ENCODE measurements at regions not wholly inside any gene's neighbourhood (a gene's known extent, or its start where the extent isn't known, plus 50 kb on each side); places are given as distances from the start of the nearest gene placed in this dataset.

DNA sequence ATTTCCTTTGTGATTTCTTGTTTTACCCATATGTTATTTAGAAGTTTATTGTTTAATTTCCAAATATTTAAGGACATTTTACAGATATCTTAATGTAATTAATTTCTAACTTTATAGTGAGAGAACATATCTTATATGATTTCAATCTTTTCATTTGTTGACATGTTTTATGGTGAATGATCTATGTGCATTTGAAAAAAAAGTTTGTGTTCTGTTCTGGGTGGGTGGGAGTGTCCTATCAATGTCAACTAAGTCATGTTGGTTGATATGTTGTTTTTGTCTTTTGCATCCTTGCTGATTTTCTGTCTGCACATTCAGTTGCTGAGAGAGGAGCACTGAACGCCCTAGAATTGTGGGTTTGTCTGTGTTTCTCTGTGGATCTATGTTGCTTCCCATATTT lies 50.3 kb upstream of the CBFA2T3 start:
- peak overlapping the region; percentile 37 for H3K27ac Mint-ChIP-seq
- DNase-seq (ENCODE audit: low spot score): no peak
- no peak overlapping the region for H3K4me3 Mint-ChIP-seq
- intact Hi-C loops (cut with micrococcal nuclease): loop anchor here (10.0 kb wide), 1 partner anchor 188 kb away; the partner anchor contains the start of gene ZNF778
- peaks cover 21% of the 10 kb centered on the region for H3K36me3 Mint-ChIP-seq (ENCODE audit: low read depth)
- peaks cover 46% of the 10 kb centered on the region for H3K9me3 Mint-ChIP-seq
- no peaks in the 10 kb centered on the region for H3K27me3 Mint-ChIP-seq (ENCODE audit: insufficient read depth)
- H3K4me1 Mint-ChIP-seq (ENCODE audit: low read depth): peaks cover 47% of the 10 kb centered on the region

DNA sequence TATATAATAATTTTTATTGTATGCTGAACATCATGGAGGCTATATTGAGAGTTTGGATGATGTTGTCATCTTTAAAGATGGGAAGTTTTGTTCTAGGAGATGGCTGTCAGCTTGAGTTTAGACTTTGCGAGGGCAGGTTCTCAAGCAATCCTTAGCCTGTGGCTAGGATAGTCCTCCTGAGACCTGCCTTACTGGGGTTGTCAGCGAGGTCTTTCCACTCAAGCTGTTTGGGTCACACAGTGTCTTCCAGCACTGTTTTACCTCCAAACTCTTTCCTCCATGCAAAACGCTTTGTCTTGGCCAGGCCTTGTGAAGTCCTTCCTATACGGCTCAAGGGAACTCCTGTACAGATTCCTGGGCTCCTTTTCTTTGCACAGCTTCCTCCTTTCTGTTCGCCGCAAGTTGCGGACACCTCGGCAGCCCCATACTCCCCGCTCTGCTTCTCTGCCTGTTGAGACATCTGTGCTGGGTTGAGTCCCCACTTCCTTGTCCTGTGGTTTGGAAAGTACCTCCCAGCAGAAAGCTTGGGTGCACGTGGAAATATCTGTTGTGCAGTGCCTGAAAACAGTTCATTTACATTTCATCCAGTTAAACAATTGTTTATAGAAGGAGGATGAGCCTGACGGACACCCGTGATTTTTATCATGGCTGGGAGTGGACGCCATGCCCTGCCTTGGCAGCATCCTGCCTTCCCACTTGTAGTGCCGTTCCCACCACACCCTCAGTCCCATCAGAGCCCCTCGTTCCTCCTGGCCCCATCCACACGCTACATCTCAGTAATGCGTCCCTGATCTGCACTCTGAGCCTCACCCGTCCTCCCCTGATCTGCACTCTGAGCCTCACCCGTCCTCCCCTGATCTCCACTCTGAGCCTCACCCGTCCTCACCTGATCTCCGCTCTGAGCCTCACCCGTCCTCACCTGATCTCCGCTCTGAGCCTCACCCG lies 55.0 kb upstream of the CBFA2T3 start:
- Mint-ChIP-seq H3K36me3 (ENCODE audit: low read depth) (peaks cover 9% of the 10 kb centered on the region), H3K27me3 (ENCODE audit: insufficient read depth) (peaks cover 2% of the 10 kb centered on the region), H3K27ac (peak overlapping the region; percentile 61), H3K4me3 (peak overlapping the region; percentile 38), H3K9me3 (peaks cover 22% of the 10 kb centered on the region), H3K4me1 (ENCODE audit: low read depth) (peaks cover 40% of the 10 kb centered on the region)
- intact Hi-C loops (cut with micrococcal nuclease): no loop called here
- DNase-seq (ENCODE audit: low spot score): peak; percentile 76

DNA sequence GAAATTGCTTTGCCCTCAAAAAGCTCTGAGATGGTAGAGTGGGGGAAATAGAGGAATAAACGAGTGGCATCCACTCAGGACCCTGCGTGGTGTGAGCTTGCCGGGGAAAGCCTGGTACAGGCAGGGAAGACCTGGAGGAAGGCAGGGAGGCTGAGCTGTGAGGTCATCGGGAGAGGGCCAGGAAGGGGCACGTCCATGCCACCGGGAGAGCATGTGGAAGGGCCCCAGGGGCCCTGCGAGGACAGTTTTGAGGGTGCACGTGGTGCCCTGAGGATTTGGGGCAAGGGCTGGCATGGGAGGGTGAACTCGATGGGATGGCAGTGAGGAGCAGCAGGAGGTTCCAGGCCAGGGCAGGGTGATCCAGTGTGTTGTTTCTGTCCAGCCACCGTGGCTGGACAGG lies 56.3 kb upstream of the CBFA2T3 start:
- Mint-ChIP-seq H3K27ac (peak overlapping the region; percentile 52), H3K27me3 (ENCODE audit: insufficient read depth) (peaks cover 5% of the 10 kb centered on the region), H3K9me3 (peaks cover 12% of the 10 kb centered on the region), H3K4me1 (ENCODE audit: low read depth) (peaks cover 33% of the 10 kb centered on the region), H3K36me3 (ENCODE audit: low read depth) (peaks cover 3% of the 10 kb centered on the region), H3K4me3 (no peak overlapping the region)
- no peak for DNase-seq (ENCODE audit: low spot score)
- intact Hi-C loops (cut with micrococcal nuclease): no loop called here

DNA sequence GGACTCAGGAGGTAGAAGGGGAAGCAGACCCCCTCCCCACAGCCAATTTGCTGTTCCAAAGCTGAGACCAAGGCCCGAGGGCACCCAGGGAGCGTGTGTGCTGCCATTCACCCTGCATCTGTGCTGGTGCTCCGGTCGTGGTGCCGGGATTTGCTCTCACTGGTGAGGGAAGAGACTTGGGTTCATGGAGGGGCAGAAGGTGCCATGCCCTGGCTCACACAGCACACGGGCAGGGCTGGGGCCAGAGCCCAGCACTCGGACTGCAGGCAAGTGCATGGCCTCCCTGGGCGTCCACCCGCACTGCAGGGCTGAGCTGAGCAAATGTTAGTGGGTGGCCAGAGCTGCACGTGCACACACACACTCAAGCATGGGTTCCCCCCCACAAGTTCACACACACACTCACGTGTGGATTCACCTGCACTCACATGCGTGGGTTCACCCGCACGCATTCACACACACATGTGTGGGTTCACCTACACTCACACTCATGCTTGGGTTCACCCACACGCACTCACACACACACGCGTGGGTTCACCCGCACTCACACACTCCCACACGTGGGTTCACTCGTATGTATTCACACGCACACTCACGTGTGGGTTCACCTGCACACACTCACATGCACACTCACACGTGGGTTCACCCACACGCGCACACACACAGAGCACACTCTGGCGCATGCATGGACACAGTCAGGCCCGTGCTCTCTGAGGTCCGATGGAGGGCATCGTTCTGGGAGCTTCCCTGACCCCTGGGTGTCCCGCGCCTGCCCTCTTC lies 57.0 kb upstream of the CBFA2T3 start:
- Mint-ChIP-seq H3K27ac (peak overlapping the region; percentile 52), H3K4me3 (no peak overlapping the region), H3K9me3 (peaks cover 12% of the 10 kb centered on the region), H3K4me1 (ENCODE audit: low read depth) (peaks cover 33% of the 10 kb centered on the region), H3K27me3 (ENCODE audit: insufficient read depth) (peaks cover 5% of the 10 kb centered on the region), H3K36me3 (ENCODE audit: low read depth) (peaks cover 3% of the 10 kb centered on the region)
- intact Hi-C loops (cut with micrococcal nuclease): no loop called here
- no peak for DNase-seq (ENCODE audit: low spot score)

DNA sequence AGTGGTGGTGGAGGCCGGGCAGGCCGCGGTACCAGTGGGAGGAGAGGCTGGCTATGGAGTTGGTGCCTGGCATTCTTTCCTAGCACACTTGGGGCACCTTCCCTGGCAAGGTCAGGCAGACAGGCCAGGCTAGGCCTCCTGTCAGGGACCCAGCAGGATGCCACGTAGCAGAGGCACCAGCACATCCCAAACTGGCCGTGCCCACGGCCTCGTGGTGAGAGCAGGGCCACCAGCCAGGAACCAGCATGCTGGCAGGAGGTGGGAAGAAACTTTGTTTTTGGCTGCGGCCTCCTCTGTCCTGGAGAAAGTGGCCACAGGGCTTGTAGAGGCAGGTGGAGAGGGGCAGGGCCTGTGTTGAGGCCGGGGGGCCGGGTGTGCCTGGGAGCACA lies 57.6 kb upstream of the CBFA2T3 start:
- Mint-ChIP-seq H3K4me1 (ENCODE audit: low read depth) (peaks cover 33% of the 10 kb centered on the region), H3K27ac (no peak overlapping the region), H3K36me3 (ENCODE audit: low read depth) (peaks cover 3% of the 10 kb centered on the region), H3K4me3 (no peak overlapping the region), H3K9me3 (peaks cover 12% of the 10 kb centered on the region), H3K27me3 (ENCODE audit: insufficient read depth) (peaks cover 5% of the 10 kb centered on the region)
- intact Hi-C loops (cut with micrococcal nuclease): no loop called here
- DNase-seq (ENCODE audit: low spot score): no peak

DNA sequence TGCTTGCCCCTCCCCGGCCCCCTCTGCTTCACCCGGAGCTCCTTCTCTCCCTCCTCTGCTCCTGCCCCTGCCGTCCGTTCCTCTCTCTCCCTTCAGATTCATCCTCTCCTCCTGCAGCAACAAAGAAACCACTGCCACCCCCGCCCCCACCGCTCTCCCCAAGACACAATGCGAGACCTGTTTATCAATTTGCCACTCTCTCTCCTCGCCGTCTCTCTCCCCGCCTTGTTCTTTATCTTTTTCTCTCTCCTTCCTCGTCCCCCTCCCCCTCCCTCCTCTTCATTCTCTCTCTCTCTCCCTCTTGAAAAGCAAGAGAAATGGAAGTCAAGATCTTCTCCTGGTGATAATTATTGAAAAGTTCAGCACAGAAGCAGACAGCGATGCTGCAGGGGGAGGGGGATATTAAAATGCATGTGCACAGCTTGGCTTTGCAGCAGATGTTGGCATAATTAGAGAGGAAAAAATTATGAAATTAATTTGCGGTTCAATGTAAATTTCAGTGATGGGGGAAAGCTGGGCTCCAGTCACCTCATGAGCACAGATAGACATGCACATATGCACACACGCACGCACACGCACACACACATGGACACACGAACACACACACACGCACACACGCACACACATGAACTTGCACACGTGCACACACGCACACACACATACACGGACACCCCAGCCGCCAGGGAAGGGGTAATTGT lies 58.1 kb upstream of the CBFA2T3 start:
- Mint-ChIP-seq H3K4me3 (no peak overlapping the region), H3K27ac (no peak overlapping the region), H3K9me3 (peaks cover 12% of the 10 kb centered on the region), H3K36me3 (ENCODE audit: low read depth) (peaks cover 3% of the 10 kb centered on the region), H3K4me1 (ENCODE audit: low read depth) (peaks cover 33% of the 10 kb centered on the region), H3K27me3 (ENCODE audit: insufficient read depth) (peaks cover 7% of the 10 kb centered on the region)
- intact Hi-C loops (cut with micrococcal nuclease): no loop called here
- DNase-seq (ENCODE audit: low spot score): no peak

DNA sequence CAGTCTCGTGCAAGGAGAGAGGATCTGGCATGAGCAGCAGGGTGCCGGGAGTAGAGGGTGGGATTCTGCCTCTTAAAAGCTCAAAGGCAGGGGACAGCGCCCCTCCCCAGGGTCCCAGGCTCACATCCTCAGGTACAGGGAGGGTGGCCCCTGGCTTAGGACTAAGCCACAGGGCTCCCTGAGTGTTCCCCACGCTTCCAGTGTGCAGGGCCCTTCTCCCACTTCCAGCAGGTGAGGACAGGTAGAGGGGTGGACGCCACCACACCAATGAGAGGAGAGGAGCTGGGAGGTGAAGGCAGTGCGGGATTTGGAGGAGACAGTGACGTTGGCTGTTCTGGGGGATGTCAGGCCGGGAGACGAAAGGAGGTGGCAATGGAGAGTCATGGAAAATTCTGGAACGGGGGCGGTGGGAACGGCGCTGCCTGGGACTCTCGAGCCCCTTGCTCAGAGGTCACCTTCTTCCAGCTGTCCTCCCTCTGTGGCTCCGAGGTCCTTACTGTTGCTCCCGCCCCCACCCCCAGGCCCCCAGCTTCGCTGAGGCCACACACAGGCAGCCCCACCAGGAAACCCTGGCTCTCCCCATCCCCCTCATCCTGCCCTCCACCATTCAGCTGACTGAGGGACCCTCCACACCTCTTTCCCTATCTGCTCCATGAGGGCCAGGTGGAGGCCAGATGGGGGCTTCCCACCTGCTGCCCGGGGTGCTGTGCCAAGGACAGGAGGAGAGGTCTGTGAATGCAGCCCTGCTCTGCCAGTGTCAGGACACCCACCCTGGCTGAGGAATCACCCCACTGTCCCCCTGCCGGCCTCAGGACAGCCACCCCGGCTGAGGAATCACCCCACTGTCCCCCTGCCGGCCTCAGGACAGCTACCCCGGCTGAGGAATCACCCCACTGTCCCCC lies 57.7 kb upstream of the ACSF3 start:
- H3K4me3 Mint-ChIP-seq: no peak overlapping the region
- peaks cover 7% of the 10 kb centered on the region for H3K27me3 Mint-ChIP-seq (ENCODE audit: insufficient read depth)
- intact Hi-C loops (cut with micrococcal nuclease): loop anchor here (2.0 kb wide), 1 partner anchor 27 kb away; no protein-coding TSS in a partner anchor
- H3K4me1 Mint-ChIP-seq (ENCODE audit: low read depth): peaks cover 29% of the 10 kb centered on the region
- H3K9me3 Mint-ChIP-seq: peaks cover 9% of the 10 kb centered on the region
- H3K27ac Mint-ChIP-seq: no peak overlapping the region
- peaks cover under 1% of the 10 kb centered on the region for H3K36me3 Mint-ChIP-seq (ENCODE audit: low read depth)
- no peak for DNase-seq (ENCODE audit: low spot score)

DNA sequence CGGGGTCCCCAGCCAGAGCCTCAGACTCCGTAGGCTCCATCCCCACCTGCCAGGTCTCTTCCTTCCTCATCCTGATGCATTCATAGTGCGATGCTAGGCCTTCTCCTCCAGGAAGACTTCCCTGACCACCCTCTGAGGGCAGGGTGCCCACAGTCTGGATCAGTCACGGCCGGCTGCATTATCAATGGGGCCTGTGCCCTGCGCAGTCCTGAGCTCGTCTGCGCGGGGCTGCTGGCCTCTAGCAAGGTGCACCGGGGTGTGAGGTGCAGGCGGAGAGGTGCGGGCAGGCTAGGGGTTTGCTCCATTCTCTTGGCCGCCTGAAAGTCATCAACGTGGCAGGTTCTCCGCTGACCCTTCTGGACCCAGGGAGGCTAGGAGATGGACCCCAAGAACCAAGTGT lies 56.9 kb upstream of the ACSF3 start:
- Mint-ChIP-seq H3K4me1 (ENCODE audit: low read depth) (peaks cover 22% of the 10 kb centered on the region), H3K9me3 (peaks cover 4% of the 10 kb centered on the region), H3K27me3 (ENCODE audit: insufficient read depth) (peaks cover 7% of the 10 kb centered on the region), H3K4me3 (no peak overlapping the region), H3K36me3 (ENCODE audit: low read depth) (no peaks in the 10 kb centered on the region), H3K27ac (no peak overlapping the region)
- DNase-seq (ENCODE audit: low spot score): no peak
- intact Hi-C loops (cut with micrococcal nuclease): loop anchor here (2.0 kb wide), 1 partner anchor 28 kb away; no protein-coding TSS in a partner anchor

DNA sequence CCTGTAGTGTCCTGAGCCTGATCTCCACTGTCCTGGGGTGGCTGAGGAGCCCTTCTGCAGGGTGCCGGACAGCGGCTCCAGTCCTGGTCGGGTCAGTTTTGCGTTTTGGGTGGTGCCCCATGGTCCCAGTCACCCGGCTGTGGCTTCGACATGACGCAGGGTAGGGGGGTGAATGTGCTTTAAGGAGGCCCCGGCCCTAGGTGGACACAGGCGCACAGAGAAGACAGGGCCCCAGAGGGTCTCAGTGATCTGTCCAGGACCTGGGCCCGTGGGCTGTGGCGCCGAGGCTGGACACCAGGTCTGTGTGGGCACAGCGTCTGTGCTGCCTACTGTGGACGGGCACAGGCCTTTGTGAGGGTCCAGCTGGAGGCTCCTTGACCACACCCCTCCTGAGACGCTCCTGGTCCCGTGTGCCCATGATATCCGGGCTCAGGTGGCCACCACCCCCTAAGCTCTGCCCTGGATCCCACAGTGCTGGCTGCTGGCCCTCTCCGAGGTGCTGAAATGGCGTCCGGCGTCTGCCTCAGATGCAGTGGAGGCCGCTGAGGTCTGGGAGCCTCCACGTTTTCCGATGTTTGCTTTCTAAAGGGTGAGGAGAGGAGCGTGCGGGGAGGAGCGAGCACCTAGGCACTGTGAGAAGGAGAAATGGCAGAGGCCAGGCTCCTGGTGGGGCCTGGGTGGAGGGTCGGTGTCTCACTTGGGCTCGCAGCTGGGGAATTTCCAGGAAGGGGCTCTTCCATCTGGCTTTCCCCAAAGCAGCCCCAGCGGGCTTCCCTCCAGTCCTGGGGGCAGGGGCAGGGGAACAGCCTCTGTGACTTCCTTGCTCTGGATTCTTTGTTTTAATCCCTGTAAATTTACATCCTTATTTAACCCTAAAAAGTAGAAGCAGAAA lies 56.1 kb upstream of the ACSF3 start:
- intact Hi-C loops (cut with micrococcal nuclease): loop anchor here (2.0 kb wide), 1 partner anchor 29 kb away; no protein-coding TSS in a partner anchor
- Mint-ChIP-seq H3K36me3 (ENCODE audit: low read depth) (no peaks in the 10 kb centered on the region), H3K27me3 (ENCODE audit: insufficient read depth) (peaks cover 7% of the 10 kb centered on the region), H3K9me3 (no peaks in the 10 kb centered on the region), H3K27ac (no peak overlapping the region), H3K4me3 (no peak overlapping the region), H3K4me1 (ENCODE audit: low read depth) (peaks cover 15% of the 10 kb centered on the region)
- peak; percentile 27 for DNase-seq (ENCODE audit: low spot score)

DNA sequence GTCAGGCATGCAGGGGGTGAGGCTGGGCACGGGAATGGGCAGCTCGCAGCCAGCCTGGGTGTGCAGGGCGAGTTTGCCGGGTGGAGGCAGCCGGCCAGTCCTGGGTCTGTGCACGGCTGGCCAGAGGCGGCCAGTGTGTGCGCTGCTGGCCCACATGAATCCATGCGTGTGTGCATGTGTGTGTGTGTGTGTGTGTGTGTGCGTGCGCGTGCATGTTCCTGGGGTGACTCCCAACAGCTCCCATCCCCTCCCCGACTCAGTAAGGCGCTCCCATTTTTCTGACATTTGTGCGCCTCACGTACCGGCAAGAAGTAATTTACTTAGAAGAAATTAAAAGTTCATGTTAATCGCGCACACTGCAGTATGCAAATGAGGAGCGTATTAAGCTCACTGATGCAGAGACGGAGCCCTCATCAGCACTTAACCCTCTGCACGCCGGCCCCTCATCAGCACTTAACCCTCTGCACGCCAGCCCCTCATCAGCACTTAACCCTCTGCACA lies 55.4 kb upstream of the ACSF3 start:
- intact Hi-C loops (cut with micrococcal nuclease): no loop called here
- peaks cover 7% of the 10 kb centered on the region for H3K27me3 Mint-ChIP-seq (ENCODE audit: insufficient read depth)
- peaks cover 12% of the 10 kb centered on the region for H3K4me1 Mint-ChIP-seq (ENCODE audit: low read depth)
- no peak overlapping the region for H3K4me3 Mint-ChIP-seq
- no peak overlapping the region for H3K27ac Mint-ChIP-seq
- DNase-seq (ENCODE audit: low spot score): no peak
- H3K9me3 Mint-ChIP-seq: no peaks in the 10 kb centered on the region
- no peaks in the 10 kb centered on the region for H3K36me3 Mint-ChIP-seq (ENCODE audit: low read depth)

Measured in activated T-helper 1 cell treated with anti-CD3 and anti-CD28 coated beads, Interleukin-12 subunit alpha, Interleukin-12 subunit beta, Interleukin-2, Interleukin-4 antibody, amounts not matched to agents 30 ng/mL and 10 ng/mL and 1 ng/mL, durations not matched to agents 14 hours and 24 hours and 36 hours (primary cell).